ENCODE measurements at regions not wholly inside any gene's neighbourhood (a gene's known extent, or its start where the extent isn't known, plus 50 kb on each side); places are given as distances from the start of the nearest gene placed in this dataset.

GRCh38 chr5:173452119-173452905, 124.1 kb upstream of the STC2 start:
- peaks cover 0 to 5% of the 10 kb centered on the region in 2 donors for H3K9me3 ChIP-seq (ENCODE audit: control insufficient read depth in 2 of 2, insufficient read depth in 1 of 2, low read depth in 1 of 2, low read length in 1 of 2)
- no peaks in the 10 kb centered on the region for H3K4me1 ChIP-seq (ENCODE audit: control insufficient read depth in 3 of 3, insufficient read depth in 2 of 3, low read depth in 1 of 3, low read length in 2 of 3)
- H3K27ac ChIP-seq (ENCODE audit: low read depth in 1 of 3, low read length in 2 of 3): no peak overlapping the region
- no peak overlapping the region for H3K4me3 ChIP-seq (ENCODE audit: low read depth in 1 of 3, low read length in 3 of 3)
- WGBS, 3 donors: 71 to 75% (median 71%) methylated on average over 9 of the region's 9 CpGs
- H3K27me3 ChIP-seq (ENCODE audit: control insufficient read depth in 3 of 3, insufficient read depth in 3 of 3, low read length in 3 of 3): no peaks in the 10 kb centered on the region
- FAIRE-seq (no peak), DNase-seq (no peak)
- no peaks in the 10 kb centered on the region for H3K36me3 ChIP-seq (ENCODE audit: control insufficient read depth in 3 of 3, insufficient read depth in 2 of 3, low read depth in 1 of 3, low read length in 3 of 3)

- DNase-seq (no peak), FAIRE-seq (no peak)
- Histone ChIP-seq H3K27me3 (ENCODE audit: control insufficient read depth in 3 of 3, insufficient read depth in 3 of 3, low read length in 3 of 3) (no peaks in the 10 kb centered on the region), H3K4me1 (ENCODE audit: control insufficient read depth in 3 of 3, insufficient read depth in 2 of 3, low read depth in 1 of 3, low read length in 2 of 3) (no peaks in the 10 kb centered on the region), H3K4me3 (ENCODE audit: low read depth in 1 of 3, low read length in 3 of 3) (no peak overlapping the region), H3K9me3 (ENCODE audit: control insufficient read depth in 2 of 2, insufficient read depth in 1 of 2, low read depth in 1 of 2, low read length in 1 of 2) (peaks cover 0 to 5% of the 10 kb centered on the region in 2 donors), H3K27ac (ENCODE audit: low read depth in 1 of 3, low read length in 2 of 3) (no peak overlapping the region), H3K36me3 (ENCODE audit: control insufficient read depth in 3 of 3, insufficient read depth in 2 of 3, low read depth in 1 of 3, low read length in 3 of 3) (no peaks in the 10 kb centered on the region)
- 71 to 79% (median 78%) methylated on average over 2 of the region's 2 CpGs for WGBS, 3 donors
Observed at GRCh38 chr5:173451651-173452050, 123.4 kb upstream of the STC2 start.

GRCh38 chr5:173451031-173451430, 122.8 kb upstream of the STC2 start:
- DNase-seq (no peak), FAIRE-seq (no peak)
- Histone ChIP-seq H3K4me3 (ENCODE audit: low read depth in 1 of 3, low read length in 3 of 3) (no peak overlapping the region), H3K27me3 (ENCODE audit: control insufficient read depth in 3 of 3, insufficient read depth in 3 of 3, low read length in 3 of 3) (no peaks in the 10 kb centered on the region), H3K36me3 (ENCODE audit: control insufficient read depth in 3 of 3, insufficient read depth in 2 of 3, low read depth in 1 of 3, low read length in 3 of 3) (no peaks in the 10 kb centered on the region), H3K27ac (ENCODE audit: low read depth in 1 of 3, low read length in 2 of 3) (no peak overlapping the region), H3K4me1 (ENCODE audit: control insufficient read depth in 3 of 3, insufficient read depth in 2 of 3, low read depth in 1 of 3, low read length in 2 of 3) (no peaks in the 10 kb centered on the region), H3K9me3 (ENCODE audit: control insufficient read depth in 2 of 2, insufficient read depth in 1 of 2, low read depth in 1 of 2, low read length in 1 of 2) (peaks cover 0 to 5% of the 10 kb centered on the region in 2 donors)
- WGBS, 3 donors: 66 to 71% (median 68%) methylated on average over 5 of the region's 5 CpGs

- Histone ChIP-seq H3K9me3 (ENCODE audit: control insufficient read depth in 2 of 2, insufficient read depth in 1 of 2, low read depth in 1 of 2, low read length in 1 of 2) (peaks cover 0 to 5% of the 10 kb centered on the region in 2 donors), H3K27ac (ENCODE audit: low read depth in 1 of 3, low read length in 2 of 3) (no peak overlapping the region), H3K4me1 (ENCODE audit: control insufficient read depth in 3 of 3, insufficient read depth in 2 of 3, low read depth in 1 of 3, low read length in 2 of 3) (no peaks in the 10 kb centered on the region), H3K27me3 (ENCODE audit: control insufficient read depth in 3 of 3, insufficient read depth in 3 of 3, low read length in 3 of 3) (no peaks in the 10 kb centered on the region), H3K36me3 (ENCODE audit: control insufficient read depth in 3 of 3, insufficient read depth in 2 of 3, low read depth in 1 of 3, low read length in 3 of 3) (no peaks in the 10 kb centered on the region), H3K4me3 (ENCODE audit: low read depth in 1 of 3, low read length in 3 of 3) (no peak overlapping the region)
- 74 to 81% (median 78%) methylated on average over 7 of the region's 7 CpGs for WGBS, 3 donors
- FAIRE-seq: no peak
- DNase-seq: no peak
Observed at GRCh38 chr5:173450188-173450587, 122.0 kb upstream of the STC2 start.

- no peak for DNase-seq
- Histone ChIP-seq H3K9me3 (ENCODE audit: control insufficient read depth in 2 of 2, insufficient read depth in 1 of 2, low read depth in 1 of 2, low read length in 1 of 2) (peaks cover 0 to 5% of the 10 kb centered on the region in 2 donors), H3K27me3 (ENCODE audit: control insufficient read depth in 3 of 3, insufficient read depth in 3 of 3, low read length in 3 of 3) (no peaks in the 10 kb centered on the region), H3K4me1 (ENCODE audit: control insufficient read depth in 3 of 3, insufficient read depth in 2 of 3, low read depth in 1 of 3, low read length in 2 of 3) (no peaks in the 10 kb centered on the region), H3K27ac (ENCODE audit: low read depth in 1 of 3, low read length in 2 of 3) (no peak overlapping the region), H3K36me3 (ENCODE audit: control insufficient read depth in 3 of 3, insufficient read depth in 2 of 3, low read depth in 1 of 3, low read length in 3 of 3) (no peaks in the 10 kb centered on the region), H3K4me3 (ENCODE audit: low read depth in 1 of 3, low read length in 3 of 3) (no peak overlapping the region)
- 82 to 91% (median 89%) methylated on average over 6 of the region's 6 CpGs for WGBS, 3 donors
- FAIRE-seq: no peak
Observed at GRCh38 chr5:173448856-173449255, 120.6 kb upstream of the STC2 start.

GRCh38 chr5:173443971-173444370, 115.8 kb upstream of the STC2 start:
- FAIRE-seq: no peak
- Histone ChIP-seq H3K9me3 (ENCODE audit: control insufficient read depth in 2 of 2, insufficient read depth in 1 of 2, low read depth in 1 of 2, low read length in 1 of 2) (no peaks in the 10 kb centered on the region), H3K27me3 (ENCODE audit: control insufficient read depth in 3 of 3, insufficient read depth in 3 of 3, low read length in 3 of 3) (peaks cover 0 to 3% (median 0%) of the 10 kb centered on the region in 3 donors), H3K4me1 (ENCODE audit: control insufficient read depth in 3 of 3, insufficient read depth in 2 of 3, low read depth in 1 of 3, low read length in 2 of 3) (no peaks in the 10 kb centered on the region), H3K4me3 (ENCODE audit: low read depth in 1 of 3, low read length in 3 of 3) (no peak overlapping the region), H3K27ac (ENCODE audit: low read depth in 1 of 3, low read length in 2 of 3) (no peak overlapping the region), H3K36me3 (ENCODE audit: control insufficient read depth in 3 of 3, insufficient read depth in 2 of 3, low read depth in 1 of 3, low read length in 3 of 3) (no peaks in the 10 kb centered on the region)
- no peak for DNase-seq
- WGBS, 3 donors: 69 to 76% (median 69%) methylated on average over 4 of the region's 4 CpGs

GRCh38 chr5:173441053-173441628, 112.9 kb upstream of the STC2 start:
- DNase-seq (no peak), FAIRE-seq (no peak)
- 47 to 65% (median 53%) methylated on average over 4 of the region's 4 CpGs for WGBS, 3 donors
- Histone ChIP-seq H3K27me3 (ENCODE audit: control insufficient read depth in 3 of 3, insufficient read depth in 3 of 3, low read length in 3 of 3) (peaks cover 0 to 3% (median 3%) of the 10 kb centered on the region in 3 donors), H3K4me1 (ENCODE audit: control insufficient read depth in 3 of 3, insufficient read depth in 2 of 3, low read depth in 1 of 3, low read length in 2 of 3) (no peaks in the 10 kb centered on the region), H3K27ac (ENCODE audit: low read depth in 1 of 3, low read length in 2 of 3) (no peak overlapping the region), H3K9me3 (ENCODE audit: control insufficient read depth in 2 of 2, insufficient read depth in 1 of 2, low read depth in 1 of 2, low read length in 1 of 2) (no peaks in the 10 kb centered on the region), H3K4me3 (ENCODE audit: low read depth in 1 of 3, low read length in 3 of 3) (no peak overlapping the region), H3K36me3 (ENCODE audit: control insufficient read depth in 3 of 3, insufficient read depth in 2 of 3, low read depth in 1 of 3, low read length in 3 of 3) (no peaks in the 10 kb centered on the region)

- Histone ChIP-seq H3K4me1 (ENCODE audit: control insufficient read depth in 3 of 3, insufficient read depth in 2 of 3, low read depth in 1 of 3, low read length in 2 of 3) (no peaks in the 10 kb centered on the region), H3K36me3 (ENCODE audit: control insufficient read depth in 3 of 3, insufficient read depth in 2 of 3, low read depth in 1 of 3, low read length in 3 of 3) (no peaks in the 10 kb centered on the region), H3K27me3 (ENCODE audit: control insufficient read depth in 3 of 3, insufficient read depth in 3 of 3, low read length in 3 of 3) (peaks cover 0 to 3% (median 3%) of the 10 kb centered on the region in 3 donors), H3K27ac (ENCODE audit: low read depth in 1 of 3, low read length in 2 of 3) (no peak overlapping the region), H3K4me3 (ENCODE audit: low read depth in 1 of 3, low read length in 3 of 3) (no peak overlapping the region), H3K9me3 (ENCODE audit: control insufficient read depth in 2 of 2, insufficient read depth in 1 of 2, low read depth in 1 of 2, low read length in 1 of 2) (no peaks in the 10 kb centered on the region)
- 61 to 94% (median 90%) methylated on average over 1 of the region's 1 CpG for WGBS, 3 donors
- no peak for DNase-seq
- no peak for FAIRE-seq
Observed at GRCh38 chr5:173438951-173439350, 110.7 kb upstream of the STC2 start.

Data from small intestine (tissue), 7 donors.